Liver (tissue), 3 donors: ENCODE measurements at regions not wholly inside any gene's neighbourhood (a gene's known extent, or its start where the extent isn't known, plus 50 kb on each side); places are given as distances from the start of the nearest gene placed in this dataset.

ENCODE experiments used
- EGR1 ChIP-seq, 2 donors: IDR thresholded peaks; 2 replicates each; pipeline ENCODE4 v1.6.1; 2016 to 2018; ENCODE audit warnings: antibody characterized with exemption in 2 of 2, low read depth in 2 of 2
- FOXA1 ChIP-seq: IDR thresholded peaks from 2 replicates; pipeline ENCODE4 v1.6.1; 2016; ENCODE audit warnings: antibody characterized with exemption
- GABPA ChIP-seq, 2 donors: IDR thresholded peaks in 1 of 2; conservative IDR thresholded peaks in 1 of 2; 2 replicates each; pipeline ENCODE4 v1.6.1; 2016; ENCODE audit warnings: antibody characterized with exemption in 2 of 2, mild to moderate bottlenecking in 1 of 2, moderate library complexity in 1 of 2
- JUND ChIP-seq, 2 donors: IDR thresholded peaks; 2 replicates each; pipeline ENCODE4 v1.6.1; 2016; ENCODE audit warnings: antibody characterized with exemption in 2 of 2
- RAD21 ChIP-seq, 2 donors: IDR thresholded peaks; 2 replicates each; pipeline ENCODE4 v1.6.1; 2016; ENCODE audit warnings: antibody characterized with exemption in 2 of 2, mild to moderate bottlenecking in 2 of 2
- REST ChIP-seq: IDR thresholded peaks from 2 replicates; pipeline ENCODE4 v1.6.1; 2016; ENCODE audit warnings: antibody characterized with exemption, mild to moderate bottlenecking
- RXRA ChIP-seq, 2 donors: IDR thresholded peaks; 2 replicates each; pipeline ENCODE4 v1.6.1; 2017 to 2018; ENCODE audit warnings: antibody characterized with exemption in 2 of 2, mild to moderate bottlenecking in 1 of 2
- SP1 ChIP-seq: IDR thresholded peaks from 2 replicates; pipeline ENCODE4 v1.6.1; 2018; ENCODE audit warnings: antibody characterized with exemption, mild to moderate bottlenecking
- TAF1 ChIP-seq: conservative IDR thresholded peaks from 2 replicates; pipeline ENCODE4 v1.6.1; 2016; ENCODE audit warnings: antibody characterized with exemption, mild to moderate bottlenecking
- YY1 ChIP-seq: IDR thresholded peaks from 2 replicates; pipeline ENCODE4 v1.6.1; 2016; ENCODE audit warnings: antibody characterized with exemption, mild to moderate bottlenecking
- TF ChIP-seq, protein P1 (sequence below): fragments of 150-350 bp; IDR thresholded peaks from 2 replicates; pipeline ENCODE4 v1.5.1; 2017; ENCODE audit warnings: improper control_type of control experiment, low read depth, low read length; ENCODE audit not compliant: missing input control
- TF ChIP-seq, protein P2 (sequence below): IDR thresholded peaks from 2 replicates; pipeline ENCODE4 v1.6.1; 2016; ENCODE audit warnings: antibody characterized with exemption
- donor health status: healthy.
- donor health status: healthy.

GRCh38 chr18:26689226-26689879 lies 141.0 kb upstream of the KCTD1 start:
- TF ChIP-seq JUND (IDR thresholded peaks at IDR 0.05): no peak
- TF ChIP-seq, protein P1, sequence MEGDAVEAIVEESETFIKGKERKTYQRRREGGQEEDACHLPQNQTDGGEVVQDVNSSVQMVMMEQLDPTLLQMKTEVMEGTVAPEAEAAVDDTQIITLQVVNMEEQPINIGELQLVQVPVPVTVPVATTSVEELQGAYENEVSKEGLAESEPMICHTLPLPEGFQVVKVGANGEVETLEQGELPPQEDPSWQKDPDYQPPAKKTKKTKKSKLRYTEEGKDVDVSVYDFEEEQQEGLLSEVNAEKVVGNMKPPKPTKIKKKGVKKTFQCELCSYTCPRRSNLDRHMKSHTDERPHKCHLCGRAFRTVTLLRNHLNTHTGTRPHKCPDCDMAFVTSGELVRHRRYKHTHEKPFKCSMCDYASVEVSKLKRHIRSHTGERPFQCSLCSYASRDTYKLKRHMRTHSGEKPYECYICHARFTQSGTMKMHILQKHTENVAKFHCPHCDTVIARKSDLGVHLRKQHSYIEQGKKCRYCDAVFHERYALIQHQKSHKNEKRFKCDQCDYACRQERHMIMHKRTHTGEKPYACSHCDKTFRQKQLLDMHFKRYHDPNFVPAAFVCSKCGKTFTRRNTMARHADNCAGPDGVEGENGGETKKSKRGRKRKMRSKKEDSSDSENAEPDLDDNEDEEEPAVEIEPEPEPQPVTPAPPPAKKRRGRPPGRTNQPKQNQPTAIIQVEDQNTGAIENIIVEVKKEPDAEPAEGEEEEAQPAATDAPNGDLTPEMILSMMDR: no peak
- TF ChIP-seq TAF1: no peak
- TF ChIP-seq, protein P2, sequence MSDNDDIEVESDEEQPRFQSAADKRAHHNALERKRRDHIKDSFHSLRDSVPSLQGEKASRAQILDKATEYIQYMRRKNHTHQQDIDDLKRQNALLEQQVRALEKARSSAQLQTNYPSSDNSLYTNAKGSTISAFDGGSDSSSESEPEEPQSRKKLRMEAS: no peak
- no peak for TF ChIP-seq REST
- no peak for TF ChIP-seq YY1
- TF ChIP-seq RAD21 (IDR thresholded peaks at IDR 0.05): no peak
- no peak for TF ChIP-seq FOXA1
- TF ChIP-seq SP1: no peak
- TF ChIP-seq EGR1 (IDR thresholded peaks at IDR 0.05; ENCODE audit: low read depth in 2 of 2): no peak
- TF ChIP-seq GABPA (IDR thresholded peaks at IDR 0.05 in 1 of 2, conservative IDR thresholded peaks at IDR 0.05 in 1 of 2): no peak
- TF ChIP-seq RXRA (IDR thresholded peaks at IDR 0.05): no peak
